Duodenal mucosa (tissue), 2 donors: ENCODE measurements at regions not wholly inside any gene's neighbourhood (a gene's known extent, or its start where the extent isn't known, plus 50 kb on each side); places are given as distances from the start of the nearest gene placed in this dataset.
"Not testable (repeated sequence)": the region's sequence is repeated elsewhere in the genome, so short reads cannot be mapped to it uniquely, and the experiment has no call there.

Experiments used
- H3K27ac ChIP-seq: one replicate; pipeline ENCODE4 v1.7.0; 2013; ENCODE audit warnings: low read depth, low read length
- H3K27me3 ChIP-seq, 2 donors: one replicate each; pipeline ENCODE4 v1.7.0; 2013; ENCODE audit warnings: low read length in 2 of 2, control low read depth in 1 of 2; ENCODE audit not compliant: insufficient read depth in 2 of 2, control insufficient read depth in 1 of 2
- H3K36me3 ChIP-seq, 2 donors: one replicate each; pipeline ENCODE4 v1.7.0; 2013; ENCODE audit warnings: low read length in 2 of 2, control low read depth in 1 of 2; ENCODE audit not compliant: insufficient read depth in 2 of 2, control insufficient read depth in 1 of 2
- H3K4me1 ChIP-seq, 2 donors: one replicate each; pipeline ENCODE4 v1.7.0; 2013; ENCODE audit warnings: low read length in 2 of 2, control low read depth in 1 of 2; ENCODE audit not compliant: insufficient read depth in 2 of 2, control insufficient read depth in 1 of 2
- H3K4me3 ChIP-seq, 2 donors: one replicate each; pipeline ENCODE4 v1.7.0; 2013; ENCODE audit warnings: low read length in 2 of 2, low read depth in 1 of 2
- H3K9ac ChIP-seq, 2 donors: one replicate each; pipeline ENCODE4 v1.7.0; 2013; ENCODE audit warnings: low read length in 2 of 2, low read depth in 1 of 2
- H3K9me3 ChIP-seq, 2 donors: one replicate each; pipeline ENCODE4 v1.7.0; 2013; ENCODE audit warnings: low read length in 2 of 2, control low read depth in 1 of 2; ENCODE audit not compliant: control insufficient read depth in 1 of 2

DNA sequence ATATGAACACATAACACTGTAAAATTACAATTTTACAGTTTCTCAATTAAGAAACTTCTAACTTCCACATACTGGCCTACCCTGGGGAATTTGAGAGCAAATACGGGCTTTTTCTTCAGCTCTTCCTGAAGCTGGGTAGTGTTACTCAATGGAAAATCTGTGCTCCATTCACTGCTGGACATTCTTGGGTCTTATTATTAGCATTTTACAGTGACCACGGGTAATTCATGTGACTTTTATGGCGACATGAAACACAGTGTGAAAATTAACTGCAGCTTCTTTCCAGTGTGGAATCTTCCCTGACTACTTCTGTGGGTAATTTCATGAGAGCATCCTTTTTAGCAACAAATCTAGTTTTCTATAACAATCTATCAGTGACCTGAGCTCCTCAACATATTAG lies 423.7 kb upstream of the ANO5 start:
- Histone ChIP-seq H3K27me3 (no peaks in the 10 kb centered on the region), H3K9ac (no peak overlapping the region), H3K27ac (no peak overlapping the region)

DNA sequence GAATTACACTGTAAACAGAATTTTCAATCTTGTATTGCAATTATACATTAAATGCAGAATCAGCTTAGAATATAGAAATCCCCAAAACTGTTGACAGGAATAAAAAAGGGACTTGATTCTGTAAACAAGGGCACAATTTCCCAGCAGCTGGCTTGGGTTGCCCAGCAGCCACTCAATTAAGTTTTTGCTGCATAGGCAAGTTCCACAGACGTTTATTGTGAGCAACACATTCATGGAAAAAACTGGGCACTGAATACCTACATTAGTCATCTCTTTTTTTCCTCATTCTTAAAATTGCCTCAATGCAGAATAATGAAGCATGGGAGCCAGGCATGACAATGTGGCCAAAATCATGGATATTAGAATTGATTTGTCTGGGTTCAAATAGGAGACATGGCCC lies 421.8 kb upstream of the ANO5 start:
- H3K27me3 ChIP-seq = no peaks in the 10 kb centered on the region
- H3K9ac ChIP-seq = no peak overlapping the region
- no peaks in the 10 kb centered on the region for H3K9me3 ChIP-seq
- H3K27ac ChIP-seq = no peak overlapping the region
- H3K36me3 ChIP-seq = no peaks in the 10 kb centered on the region
- H3K4me3 ChIP-seq = no peak overlapping the region
- H3K4me1 ChIP-seq = no peaks in the 10 kb centered on the region

More for the DNA sequence above, 423.7 kb upstream of the ANO5 start:
- Histone ChIP-seq H3K4me1 (no peaks in the 10 kb centered on the region), H3K9me3 (no peaks in the 10 kb centered on the region), H3K4me3 (no peak overlapping the region), H3K36me3 (no peaks in the 10 kb centered on the region)

DNA sequence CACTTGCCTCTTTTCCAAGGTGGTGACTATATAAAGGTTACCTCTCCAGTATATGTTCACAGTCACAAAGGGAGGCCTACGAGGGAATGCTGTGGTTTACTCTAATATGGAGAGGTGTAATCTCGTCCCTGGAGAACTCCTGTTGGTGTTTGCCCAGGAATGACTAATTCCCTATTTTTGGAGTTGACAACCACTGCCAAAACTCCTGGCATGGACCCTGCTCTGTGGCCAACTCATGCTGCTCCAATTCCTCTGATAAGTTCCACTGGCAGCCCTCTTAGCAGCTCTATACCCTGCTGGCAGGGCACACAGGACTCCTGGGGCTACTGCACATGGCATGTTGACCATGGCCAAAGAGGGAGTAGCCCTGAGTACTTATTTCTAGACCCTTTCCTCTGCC lies 418.7 kb upstream of the ANO5 start:
- H3K4me1 ChIP-seq = no peaks in the 10 kb centered on the region
- no peaks in the 10 kb centered on the region for H3K9me3 ChIP-seq
- H3K9ac ChIP-seq = no peak overlapping the region
- H3K27me3 ChIP-seq = no peaks in the 10 kb centered on the region
- H3K4me3 ChIP-seq = no peak overlapping the region
- no peak overlapping the region for H3K27ac ChIP-seq
- H3K36me3 ChIP-seq = no peaks in the 10 kb centered on the region

DNA sequence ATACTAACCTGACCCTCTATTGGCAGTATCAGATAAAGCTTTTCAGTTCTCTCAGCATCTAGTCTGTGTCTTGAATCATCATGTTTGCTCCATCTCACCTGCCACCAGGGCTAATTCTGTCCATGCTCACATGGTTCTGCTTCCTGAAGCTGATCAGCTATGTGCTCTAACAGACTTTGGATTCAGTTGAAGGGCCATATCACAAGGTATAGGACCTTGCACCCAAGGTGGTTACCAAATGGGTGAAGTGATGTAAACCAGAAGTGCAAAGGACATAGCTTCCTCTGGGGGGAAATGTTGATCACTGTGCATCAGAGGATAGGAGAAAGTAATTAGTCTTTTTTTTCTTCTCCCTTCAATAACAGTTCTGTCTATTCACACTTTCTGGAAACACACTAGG lies 417.0 kb upstream of the ANO5 start:
- no peaks in the 10 kb centered on the region for H3K27me3 ChIP-seq
- no peaks in the 10 kb centered on the region for H3K4me1 ChIP-seq
- H3K27ac ChIP-seq = no peak overlapping the region
- no peaks in the 10 kb centered on the region for H3K36me3 ChIP-seq
- H3K9me3 ChIP-seq = no peaks in the 10 kb centered on the region
- H3K9ac ChIP-seq = no peak overlapping the region
- H3K4me3 ChIP-seq = no peak overlapping the region

DNA sequence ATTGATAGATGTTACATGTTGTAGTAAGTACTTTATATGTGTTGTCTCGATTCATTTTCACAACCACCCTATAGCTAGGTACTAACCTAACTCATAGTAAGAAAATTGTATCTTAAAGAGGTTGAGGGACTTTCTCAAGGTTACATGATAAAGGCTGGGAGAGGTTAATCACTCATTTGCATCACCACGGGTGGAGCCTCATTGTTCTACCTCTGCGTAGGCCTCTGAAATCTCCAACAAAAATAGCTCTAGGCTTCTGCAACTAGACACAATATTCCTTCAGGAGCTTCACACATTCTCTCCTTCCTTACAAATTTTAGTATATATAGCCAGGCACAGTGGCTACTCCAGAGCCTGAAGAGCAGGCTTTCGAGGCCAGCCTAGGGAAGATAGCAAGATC lies 408.9 kb upstream of the ANO5 start:
- Histone ChIP-seq H3K4me1 (no peaks in the 10 kb centered on the region), H3K27me3 (no peaks in the 10 kb centered on the region), H3K36me3 (no peaks in the 10 kb centered on the region), H3K27ac (no peak overlapping the region), H3K4me3 (no peak overlapping the region), H3K9me3 (peaks cover 0 to 10% of the 10 kb centered on the region in 2 donors), H3K9ac (no peak overlapping the region)

DNA sequence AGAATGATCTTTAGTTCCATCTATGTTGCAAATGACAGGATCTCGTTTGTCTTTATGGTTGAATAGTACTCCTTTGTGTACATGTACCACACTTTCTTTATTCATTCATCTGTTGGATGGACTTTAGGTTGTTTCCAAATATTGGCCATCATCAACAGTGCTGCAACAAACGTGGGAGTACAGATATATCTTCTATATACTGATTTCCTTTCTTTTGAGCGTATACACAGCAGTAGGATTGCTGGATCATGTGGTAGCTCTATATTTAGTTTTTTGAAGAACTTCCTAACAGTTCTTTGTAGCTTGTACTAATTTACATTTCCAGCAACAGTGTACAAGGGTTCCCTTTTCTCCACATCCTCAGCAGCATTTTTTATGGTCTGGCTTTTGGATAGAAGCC lies 407.5 kb upstream of the ANO5 start:
- Histone ChIP-seq H3K27ac (no peak overlapping the region), H3K27me3 (no peaks in the 10 kb centered on the region), H3K4me3 (no peak overlapping the region), H3K36me3 (no peaks in the 10 kb centered on the region), H3K9ac (no peak overlapping the region), H3K9me3 (peaks cover 0 to 10% of the 10 kb centered on the region in 2 donors), H3K4me1 (no peaks in the 10 kb centered on the region)

DNA sequence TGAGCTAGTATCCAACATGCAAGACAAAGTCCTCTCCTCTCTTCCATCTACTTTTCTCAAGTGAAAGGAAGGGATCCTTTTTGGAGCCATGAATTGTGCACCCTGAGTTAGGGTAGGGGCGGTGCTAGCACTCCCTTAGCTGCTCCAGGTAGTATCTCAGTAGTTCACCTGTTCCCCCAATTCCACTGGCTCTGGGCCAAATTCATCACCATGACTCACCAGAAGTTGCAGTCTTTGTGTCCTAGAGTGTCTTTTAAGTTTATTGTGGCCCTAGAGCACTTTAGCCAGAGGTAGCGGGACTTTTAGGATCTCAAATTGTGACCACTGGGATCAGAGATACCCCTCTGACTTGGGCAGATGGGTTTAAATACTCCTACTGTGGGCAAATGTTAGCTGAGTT lies 398.6 kb upstream of the ANO5 start:
- Histone ChIP-seq H3K9me3 (no peaks in the 10 kb centered on the region), H3K27ac (no peak overlapping the region), H3K27me3 (no peaks in the 10 kb centered on the region), H3K36me3 (no peaks in the 10 kb centered on the region), H3K4me3 (no peak overlapping the region), H3K9ac (no peak overlapping the region), H3K4me1 (no peaks in the 10 kb centered on the region)

DNA sequence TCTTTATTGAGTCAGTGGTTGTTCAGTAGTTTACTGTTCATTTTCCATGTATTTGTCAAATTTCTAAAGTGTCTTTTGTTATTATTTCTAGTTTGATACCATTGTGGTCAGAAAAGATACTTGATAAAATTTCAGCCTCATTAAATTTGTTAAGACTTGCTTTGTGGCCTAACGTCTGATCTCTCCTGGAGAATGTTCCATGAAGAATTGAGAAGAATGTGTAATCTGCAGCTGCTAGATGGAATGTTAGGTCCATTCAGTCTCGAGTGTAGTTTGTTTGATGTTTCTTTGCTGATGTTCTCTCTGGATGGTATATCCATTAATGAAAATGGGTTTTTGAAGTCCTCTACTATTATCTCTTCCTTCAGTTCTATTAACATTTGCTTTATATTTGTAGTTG lies 394.7 kb upstream of the ANO5 start:
- Histone ChIP-seq H3K9me3 (no peaks in the 10 kb centered on the region), H3K27ac (no peak overlapping the region), H3K9ac (no peak overlapping the region)

DNA sequence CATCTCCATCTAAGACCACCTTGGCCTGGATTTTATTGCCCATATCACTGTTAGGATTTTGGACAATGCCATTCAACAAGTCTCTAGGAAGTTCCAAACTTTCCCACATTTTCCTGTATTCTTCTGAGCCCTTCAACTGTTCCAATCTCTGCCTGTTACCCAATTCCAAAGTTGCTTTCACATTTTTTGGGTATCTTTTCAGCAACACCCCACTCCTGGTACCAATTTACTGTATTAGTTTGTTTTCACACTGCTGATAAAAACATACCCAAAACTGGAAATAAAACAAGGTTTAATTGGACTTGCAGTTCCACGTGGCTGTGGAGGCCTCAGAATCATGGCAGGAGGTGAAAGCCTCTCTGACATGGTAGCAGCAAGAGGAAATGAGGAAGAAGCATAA lies 388.4 kb upstream of the ANO5 start:
- H3K27me3 ChIP-seq, H3K36me3 ChIP-seq, H3K27ac ChIP-seq, H3K9me3 ChIP-seq, H3K9ac ChIP-seq, H3K4me1 ChIP-seq, H3K4me3 ChIP-seq: not testable (repeated sequence)

More for the DNA sequence above, 394.7 kb upstream of the ANO5 start:
- Histone ChIP-seq H3K27me3 (no peaks in the 10 kb centered on the region), H3K36me3 (no peaks in the 10 kb centered on the region), H3K4me1 (no peaks in the 10 kb centered on the region), H3K4me3 (no peak overlapping the region)

DNA sequence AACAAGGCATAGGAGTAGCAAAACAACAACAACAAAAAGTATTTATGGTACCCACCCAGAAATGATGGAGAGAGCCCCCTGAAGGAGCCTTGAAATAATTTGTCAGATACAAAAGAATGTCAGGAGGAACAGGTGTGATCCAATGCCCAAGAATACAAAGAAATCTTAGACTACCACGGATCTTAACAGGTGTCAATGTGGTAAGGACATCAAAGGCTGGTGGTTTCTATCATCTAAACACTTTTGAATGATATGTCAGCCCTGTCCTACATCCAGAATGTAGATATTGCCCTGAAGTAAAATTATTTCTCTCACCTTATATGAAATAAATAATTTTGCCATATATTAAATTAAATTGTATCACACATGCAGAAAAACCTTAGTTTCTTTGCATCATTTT lies 386.4 kb upstream of the ANO5 start:
- Histone ChIP-seq H3K4me3 (no peak overlapping the region), H3K27ac (no peak overlapping the region), H3K4me1 (no peaks in the 10 kb centered on the region), H3K27me3 (no peaks in the 10 kb centered on the region), H3K9ac (no peak overlapping the region), H3K9me3 (peaks cover 0 to 5% of the 10 kb centered on the region in 2 donors), H3K36me3 (no peaks in the 10 kb centered on the region)

DNA sequence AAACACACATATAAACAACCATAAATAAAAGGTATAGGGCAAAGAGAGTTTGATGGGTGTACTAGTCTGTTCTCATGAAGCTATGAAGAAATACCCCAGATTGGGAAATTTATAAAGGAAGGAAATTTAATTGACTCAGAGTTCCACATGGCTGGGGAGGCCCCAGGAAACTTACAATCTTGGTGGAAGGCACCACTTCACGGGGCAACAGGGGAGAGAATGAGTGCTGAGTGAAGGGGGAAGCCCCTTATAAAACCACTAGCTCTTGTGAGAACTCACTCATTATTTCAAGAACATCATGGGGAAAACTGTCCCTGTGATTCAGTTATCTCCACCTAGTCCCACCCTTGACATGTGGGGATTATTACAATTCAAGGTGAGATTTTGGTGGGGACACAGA lies 385.9 kb upstream of the ANO5 start:
- no peak overlapping the region for H3K9ac ChIP-seq
- peaks cover 0 to 5% of the 10 kb centered on the region in 2 donors for H3K9me3 ChIP-seq
- H3K4me1 ChIP-seq = no peaks in the 10 kb centered on the region
- no peaks in the 10 kb centered on the region for H3K36me3 ChIP-seq
- H3K4me3 ChIP-seq = no peak overlapping the region
- no peaks in the 10 kb centered on the region for H3K27me3 ChIP-seq
- H3K27ac ChIP-seq = no peak overlapping the region
